RWPE2 (cell line): ENCODE measurements at regions not wholly inside any gene's neighbourhood (a gene's known extent, or its start where the extent isn't known, plus 50 kb on each side); places are given as distances from the start of the nearest gene placed in this dataset.

Experiments used
- ATAC-seq: fragments of 200-7000 bp; cut with Tn5 transposase; 3 replicates; pipeline ENCODE4 v1.9.1; 2021; ENCODE audit warnings: low read depth
- DNase-seq: peaks from one replicate; pipeline ENCODE4 v3.0.0-alpha.2; 2020; ENCODE audit warnings: low spot score
- H3K27ac ChIP-seq: fragments of 450-650 bp; 2 replicates; pipeline ENCODE4 v1.5.1; 2017; ENCODE audit warnings: mild to moderate bottlenecking; ENCODE audit not compliant: poor library complexity, severe bottlenecking
- H3K27me3 ChIP-seq: fragments of 250-450 bp; sonication (Bioruptor Pico); 2 replicates; pipeline ENCODE4 v1.5.1; 2021; ENCODE audit warnings: mild to moderate bottlenecking, moderate library complexity; ENCODE audit not compliant: insufficient read depth, poor library complexity, severe bottlenecking
- H3K36me3 ChIP-seq: fragments of 250-450 bp; sonication (Bioruptor Pico); 2 replicates; pipeline ENCODE4 v1.5.1; 2020; ENCODE audit warnings: low read depth, mild to moderate bottlenecking, moderate library complexity
- H3K4me1 ChIP-seq: fragments of 250-450 bp; sonication (Bioruptor Pico); 2 replicates; pipeline ENCODE4 v1.5.1; 2021; ENCODE audit warnings: mild to moderate bottlenecking, moderate library complexity; ENCODE audit not compliant: insufficient read depth, poor library complexity, severe bottlenecking
- H3K4me3 ChIP-seq: fragments of 250-450 bp; sonication (Bioruptor Pico); 2 replicates; pipeline ENCODE4 v1.5.1; 2021; ENCODE audit warnings: mild to moderate bottlenecking, moderate library complexity; ENCODE audit not compliant: severe bottlenecking
- H3K9me3 ChIP-seq: fragments of 250-450 bp; sonication (Bioruptor Pico); 2 replicates; pipeline ENCODE4 v1.5.1; 2021; ENCODE audit warnings: mild to moderate bottlenecking, moderate library complexity; ENCODE audit not compliant: severe bottlenecking
- TF ChIP-seq, protein P1 (sequence below): fragments of 450-650 bp; IDR thresholded peaks from one replicate; pipeline ENCODE4 v1.5.1; 2017; ENCODE audit warnings: mild to moderate bottlenecking, moderate library complexity; ENCODE audit not compliant: poor library complexity, severe bottlenecking

DNA sequence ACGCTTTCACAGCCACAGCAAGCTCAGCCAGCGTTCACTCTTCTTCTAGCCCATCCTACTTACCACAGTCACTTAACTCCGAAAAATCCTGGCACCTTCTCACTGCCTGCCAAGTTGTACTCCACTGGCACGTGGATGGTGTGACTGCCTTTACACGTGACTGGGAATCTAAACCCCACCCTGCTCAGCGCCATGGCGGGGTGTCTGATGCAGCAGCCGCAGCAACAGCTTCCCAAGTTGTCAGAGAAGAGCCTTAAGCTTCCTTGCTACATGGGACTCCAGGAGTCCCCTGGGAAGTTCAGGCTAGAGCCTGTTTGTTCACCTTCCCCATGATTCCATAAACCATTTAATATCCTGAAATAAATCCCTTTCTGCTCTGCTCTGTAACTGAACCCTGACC, 61.9 kb upstream of the FOXC1 start:
- no peak overlapping the region for H3K27ac ChIP-seq
- H3K36me3 ChIP-seq, result no peaks in the 10 kb centered on the region
- ATAC-seq (no peak), DNase-seq (no peak)
- H3K9me3 ChIP-seq, result no peaks in the 10 kb centered on the region
- H3K27me3 ChIP-seq, result no peaks in the 10 kb centered on the region
- TF ChIP-seq, protein P1, sequence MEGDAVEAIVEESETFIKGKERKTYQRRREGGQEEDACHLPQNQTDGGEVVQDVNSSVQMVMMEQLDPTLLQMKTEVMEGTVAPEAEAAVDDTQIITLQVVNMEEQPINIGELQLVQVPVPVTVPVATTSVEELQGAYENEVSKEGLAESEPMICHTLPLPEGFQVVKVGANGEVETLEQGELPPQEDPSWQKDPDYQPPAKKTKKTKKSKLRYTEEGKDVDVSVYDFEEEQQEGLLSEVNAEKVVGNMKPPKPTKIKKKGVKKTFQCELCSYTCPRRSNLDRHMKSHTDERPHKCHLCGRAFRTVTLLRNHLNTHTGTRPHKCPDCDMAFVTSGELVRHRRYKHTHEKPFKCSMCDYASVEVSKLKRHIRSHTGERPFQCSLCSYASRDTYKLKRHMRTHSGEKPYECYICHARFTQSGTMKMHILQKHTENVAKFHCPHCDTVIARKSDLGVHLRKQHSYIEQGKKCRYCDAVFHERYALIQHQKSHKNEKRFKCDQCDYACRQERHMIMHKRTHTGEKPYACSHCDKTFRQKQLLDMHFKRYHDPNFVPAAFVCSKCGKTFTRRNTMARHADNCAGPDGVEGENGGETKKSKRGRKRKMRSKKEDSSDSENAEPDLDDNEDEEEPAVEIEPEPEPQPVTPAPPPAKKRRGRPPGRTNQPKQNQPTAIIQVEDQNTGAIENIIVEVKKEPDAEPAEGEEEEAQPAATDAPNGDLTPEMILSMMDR, result no peak
- H3K4me3 ChIP-seq, result no peak overlapping the region
- no peaks in the 10 kb centered on the region for H3K4me1 ChIP-seq

DNA sequence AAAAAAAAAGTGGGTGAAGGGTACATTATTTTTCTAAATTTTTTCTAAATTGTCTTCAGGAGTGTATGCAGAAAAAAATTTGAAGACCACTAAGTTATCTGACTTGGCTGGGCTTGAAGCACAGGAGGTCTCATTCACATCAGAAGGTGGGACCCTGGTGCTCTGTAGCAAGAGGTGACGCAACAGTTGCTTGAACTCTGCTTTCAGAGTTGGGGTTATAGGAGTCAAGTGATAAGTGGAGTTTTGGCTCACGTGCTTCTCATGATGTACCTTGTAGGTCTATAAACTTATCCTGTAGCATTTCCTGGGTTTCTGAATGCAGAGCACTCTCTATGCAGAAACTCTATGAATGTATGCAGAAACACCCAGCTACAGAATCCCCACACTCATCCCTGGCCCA, 58.5 kb upstream of the FOXC1 start:
- TF ChIP-seq, protein P1, result no peak
- no peak for ATAC-seq

DNA sequence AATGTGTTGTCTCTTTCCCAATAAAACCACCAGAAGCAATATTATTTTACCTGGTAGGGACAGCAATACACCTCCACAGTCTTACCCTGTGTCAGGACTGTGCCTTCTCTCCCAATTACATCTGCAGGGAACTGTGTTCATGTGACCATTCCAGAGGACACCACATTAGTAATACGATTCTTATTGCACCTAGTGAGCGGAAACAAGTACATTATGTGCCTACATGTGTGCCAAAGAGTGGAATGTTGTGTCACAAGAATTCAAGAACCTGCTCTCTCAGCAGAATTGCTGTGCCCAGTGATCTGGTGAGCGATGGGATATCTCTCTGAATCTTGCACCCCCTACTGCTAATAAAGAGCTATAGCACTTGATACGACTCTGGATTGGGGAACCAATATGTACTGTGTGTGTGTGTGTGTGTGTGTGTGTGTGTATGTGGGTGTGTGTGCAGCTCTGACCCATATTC, 57.4 kb upstream of the FOXC1 start:
- no peak overlapping the region for H3K4me3 ChIP-seq
- TF ChIP-seq, protein P1, result no peak
- DNase-seq, result no peak
- H3K4me1 ChIP-seq, result peaks cover 3% of the 10 kb centered on the region
- H3K9me3 ChIP-seq, result no peaks in the 10 kb centered on the region
- ATAC-seq, result no peak
- no peaks in the 10 kb centered on the region for H3K36me3 ChIP-seq
- no peak overlapping the region for H3K27ac ChIP-seq
- H3K27me3 ChIP-seq, result no peaks in the 10 kb centered on the region

More for the DNA sequence above, 58.5 kb upstream of the FOXC1 start:
- H3K27ac ChIP-seq, result no peak overlapping the region
- H3K27me3 ChIP-seq, result no peaks in the 10 kb centered on the region
- no peak for DNase-seq
- no peaks in the 10 kb centered on the region for H3K9me3 ChIP-seq
- H3K4me1 ChIP-seq, result peaks cover 3% of the 10 kb centered on the region
- H3K36me3 ChIP-seq, result no peaks in the 10 kb centered on the region
- no peak overlapping the region for H3K4me3 ChIP-seq

DNA sequence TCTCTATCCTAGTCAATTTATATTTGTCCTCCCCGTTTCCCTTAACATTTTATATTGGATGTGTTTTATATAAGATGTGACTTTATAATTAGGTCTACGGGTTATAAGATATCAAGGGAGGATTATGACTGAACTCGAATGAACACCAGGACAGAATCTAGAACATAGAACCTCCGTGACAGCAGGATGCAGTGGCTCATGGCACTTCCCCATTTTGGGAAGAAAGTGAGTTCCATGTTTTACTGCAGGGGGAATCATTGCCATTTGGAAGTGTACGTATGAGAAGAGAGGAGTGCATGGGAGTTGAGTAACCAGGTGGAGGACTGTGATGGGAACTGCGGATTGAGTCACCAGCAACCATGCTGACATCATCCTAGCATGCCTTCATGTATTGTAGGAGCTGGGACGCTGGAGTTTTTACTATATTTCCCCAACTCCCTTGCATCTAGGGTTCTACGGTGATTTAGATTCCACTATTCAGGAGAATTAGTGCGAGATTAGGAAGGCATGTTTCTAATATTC, 56.1 kb upstream of the FOXC1 start:
- Histone ChIP-seq H3K4me3 (no peak overlapping the region), H3K9me3 (no peaks in the 10 kb centered on the region), H3K27me3 (no peaks in the 10 kb centered on the region), H3K4me1 (peaks cover 3% of the 10 kb centered on the region), H3K36me3 (no peaks in the 10 kb centered on the region), H3K27ac (no peak overlapping the region)
- DNase-seq (no peak), ATAC-seq (no peak)
- TF ChIP-seq, protein P1, result no peak

DNA sequence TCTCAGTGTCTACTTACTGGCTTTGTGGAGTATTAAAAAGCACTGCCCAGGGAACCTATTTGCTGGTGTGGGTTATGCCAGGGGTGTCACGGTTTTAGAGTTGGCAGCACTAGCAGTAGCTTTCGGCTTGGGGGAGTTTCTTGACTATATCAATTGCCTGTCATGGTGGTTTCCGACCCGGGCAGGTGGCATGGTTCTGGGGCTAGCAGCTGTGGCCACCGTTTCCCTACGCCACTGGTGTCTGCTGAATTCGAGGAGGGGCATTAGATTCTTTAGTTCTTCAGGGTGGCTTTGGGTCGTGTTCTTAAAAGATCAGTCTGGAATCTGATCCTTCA, 55.6 kb upstream of the FOXC1 start:
- ATAC-seq, result no peak
- H3K4me3 ChIP-seq, result peak overlapping the region; percentile 58
- peaks cover 3% of the 10 kb centered on the region for H3K4me1 ChIP-seq
- no peak overlapping the region for H3K27ac ChIP-seq
- no peaks in the 10 kb centered on the region for H3K9me3 ChIP-seq
- no peaks in the 10 kb centered on the region for H3K36me3 ChIP-seq
- H3K27me3 ChIP-seq, result no peaks in the 10 kb centered on the region
- DNase-seq, result no peak
- TF ChIP-seq, protein P1, result no peak
